Testis (tissue), 2 donors: ENCODE measurements at regions not wholly inside any gene's neighbourhood (a gene's known extent, or its start where the extent isn't known, plus 50 kb on each side); places are given as distances from the start of the nearest gene placed in this dataset.

Experiments
- DNase-seq: peaks from one replicate; pipeline ENCODE4 v3.0.0-alpha.2; 2019
- H3K27ac ChIP-seq, 2 donors: fragments of 200-600 bp; sonication (generic); one replicate each; pipeline ENCODE4 v1.5.1; 2019
- H3K27me3 ChIP-seq: fragments of 200-600 bp; sonication (generic); one replicate; pipeline ENCODE4 v1.5.1; 2019
- H3K36me3 ChIP-seq: fragments of 200-600 bp; sonication (generic); one replicate; pipeline ENCODE4 v1.5.1; 2017; ENCODE audit warnings: low read depth; ENCODE audit errors: missing control alignments
- H3K4me1 ChIP-seq: fragments of 200-600 bp; sonication (generic); one replicate; pipeline ENCODE4 v1.5.1; 2019
- H3K4me3 ChIP-seq, 2 donors: fragments of 200-600 bp; sonication (generic); one replicate each; pipeline ENCODE4 v1.5.1; 2017 to 2019
- H3K9me3 ChIP-seq: fragments of 200-600 bp; sonication (generic); one replicate; pipeline ENCODE4 v1.5.1; 2017
- POLR2A ChIP-seq: fragments of 450-650 bp; IDR thresholded peaks from one replicate; pipeline ENCODE4 v1.6.1; 2017; ENCODE audit warnings: antibody characterized with exemption, mild to moderate bottlenecking, moderate library complexity
- WGBS, 2 donors: methylation state at CpG; one replicate each; pipeline ENCODE4 v1.1.5; 2018; 5-methylcytosine and 5-hydroxymethylcytosine counted together
- intact Hi-C: fragments of 100-400 bp; cut with DNase I; formaldehyde crosslinking; loops from one replicate; pipeline ENCODE4 v1.15.1; 2023; ENCODE audit warnings: low total_unique reads
- TF ChIP-seq, protein P1 (sequence below), 3 experiments: fragments of 450-650 bp in 2 of 3; fragments of 200-600 bp in 1 of 3; sonication (generic) in 1 of 3; IDR thresholded peaks; one replicate each; pipeline ENCODE4 v1.5.1; 2016 to 2019; ENCODE audit warnings: antibody characterized with exemption in 3 of 3, mild to moderate bottlenecking in 2 of 3, moderate library complexity in 1 of 3

DNA sequence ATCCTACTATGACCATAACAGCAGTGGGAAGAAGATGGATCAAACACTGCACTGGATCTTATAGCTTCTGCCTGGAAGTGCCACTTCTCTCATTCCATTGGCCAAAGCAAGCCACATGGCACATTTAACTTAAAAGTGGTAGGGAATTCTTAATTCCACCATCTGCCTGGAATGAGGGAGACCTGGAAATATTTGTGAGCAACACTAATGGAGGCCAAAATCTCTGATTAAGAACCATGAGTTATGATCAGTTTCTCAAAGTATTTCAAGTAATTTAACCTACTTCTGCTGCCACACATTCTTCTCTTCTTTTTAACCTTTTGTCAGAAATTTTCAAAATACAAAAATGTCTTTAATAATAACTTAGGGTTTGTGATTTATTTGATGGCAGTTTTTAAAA lies 154.0 kb upstream of the C1orf87 start:
- Histone ChIP-seq H3K36me3 (no peaks in the 10 kb centered on the region), H3K27ac (no peak overlapping the region), H3K27me3 (no peaks in the 10 kb centered on the region), H3K9me3 (no peaks in the 10 kb centered on the region), H3K4me3 (no peak overlapping the region), H3K4me1 (no peaks in the 10 kb centered on the region)
- TF ChIP-seq, protein P1, sequence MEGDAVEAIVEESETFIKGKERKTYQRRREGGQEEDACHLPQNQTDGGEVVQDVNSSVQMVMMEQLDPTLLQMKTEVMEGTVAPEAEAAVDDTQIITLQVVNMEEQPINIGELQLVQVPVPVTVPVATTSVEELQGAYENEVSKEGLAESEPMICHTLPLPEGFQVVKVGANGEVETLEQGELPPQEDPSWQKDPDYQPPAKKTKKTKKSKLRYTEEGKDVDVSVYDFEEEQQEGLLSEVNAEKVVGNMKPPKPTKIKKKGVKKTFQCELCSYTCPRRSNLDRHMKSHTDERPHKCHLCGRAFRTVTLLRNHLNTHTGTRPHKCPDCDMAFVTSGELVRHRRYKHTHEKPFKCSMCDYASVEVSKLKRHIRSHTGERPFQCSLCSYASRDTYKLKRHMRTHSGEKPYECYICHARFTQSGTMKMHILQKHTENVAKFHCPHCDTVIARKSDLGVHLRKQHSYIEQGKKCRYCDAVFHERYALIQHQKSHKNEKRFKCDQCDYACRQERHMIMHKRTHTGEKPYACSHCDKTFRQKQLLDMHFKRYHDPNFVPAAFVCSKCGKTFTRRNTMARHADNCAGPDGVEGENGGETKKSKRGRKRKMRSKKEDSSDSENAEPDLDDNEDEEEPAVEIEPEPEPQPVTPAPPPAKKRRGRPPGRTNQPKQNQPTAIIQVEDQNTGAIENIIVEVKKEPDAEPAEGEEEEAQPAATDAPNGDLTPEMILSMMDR (IDR thresholded peaks at IDR 0.05), result no peak
- no peak for TF ChIP-seq POLR2A
- intact Hi-C loops, result no loop called here
- DNase-seq, result no peak

DNA sequence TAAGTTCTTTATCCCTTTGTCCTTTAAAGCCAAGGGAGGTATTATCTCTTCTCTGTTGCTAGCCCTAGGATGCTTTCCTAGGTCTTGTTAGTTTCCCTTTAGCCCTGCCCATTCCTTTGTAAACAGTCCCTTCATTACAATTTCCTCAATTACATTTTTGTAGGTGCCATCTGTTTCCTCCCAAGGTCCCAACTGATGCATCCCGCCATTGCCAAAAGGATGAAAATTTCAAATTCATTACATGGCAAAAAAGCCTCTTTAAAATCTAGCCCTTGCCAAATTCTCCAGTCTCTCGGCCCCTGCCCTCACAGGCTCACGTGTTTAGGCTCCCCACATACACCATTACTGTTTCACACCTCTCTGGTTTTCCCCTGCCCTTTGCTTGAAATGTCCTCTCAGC lies 151.9 kb upstream of the C1orf87 start:
- 83 to 90% methylated on average over 3 of the region's 3 CpGs for WGBS, 2 donors
- TF ChIP-seq POLR2A, result no peak
- TF ChIP-seq, protein P1 (IDR thresholded peaks at IDR 0.05), result no peak
- H3K9me3 ChIP-seq, result no peaks in the 10 kb centered on the region
- intact Hi-C loops, result no loop called here
- no peaks in the 10 kb centered on the region for H3K4me1 ChIP-seq
- H3K27me3 ChIP-seq, result no peaks in the 10 kb centered on the region
- H3K27ac ChIP-seq, result no peak overlapping the region
- H3K36me3 ChIP-seq, result no peaks in the 10 kb centered on the region
- DNase-seq, result no peak
- H3K4me3 ChIP-seq, result no peak overlapping the region

DNA sequence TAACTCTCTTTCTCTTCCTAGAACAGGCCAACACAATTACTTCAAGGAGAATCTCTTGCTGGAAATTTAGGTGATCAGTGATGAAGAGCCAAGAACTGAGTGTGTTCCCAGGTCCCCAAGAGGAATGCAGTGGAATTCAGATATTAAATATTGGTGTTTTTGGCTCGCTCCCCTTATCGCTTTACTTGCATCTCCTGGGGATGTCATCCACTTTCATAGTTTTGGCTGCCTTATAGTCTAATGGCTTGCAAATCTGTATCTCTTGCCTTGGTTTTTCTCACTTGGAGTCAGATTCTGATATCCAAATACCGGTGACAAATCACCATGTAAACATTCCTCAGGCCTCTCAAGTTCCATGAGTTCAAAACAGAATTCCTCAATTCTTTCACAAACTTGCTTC lies 151.0 kb upstream of the C1orf87 start:
- no peak for TF ChIP-seq POLR2A
- TF ChIP-seq, protein P1 (IDR thresholded peaks at IDR 0.05), result no peak
- intact Hi-C loops, result no loop called here

GRCh38 chr1:60223158-60223557 lies 149.6 kb upstream of the C1orf87 start:
- TF ChIP-seq, protein P1 (IDR thresholded peaks at IDR 0.05), result no peak
- no peak for TF ChIP-seq POLR2A
- DNase-seq, result no peak
- H3K27me3 ChIP-seq, result no peaks in the 10 kb centered on the region
- H3K9me3 ChIP-seq, result no peaks in the 10 kb centered on the region
- H3K36me3 ChIP-seq, result no peaks in the 10 kb centered on the region
- H3K4me3 ChIP-seq, result no peak overlapping the region
- 41 to 50% methylated on average over 5 of the region's 5 CpGs for WGBS, 2 donors
- intact Hi-C loops, result no loop called here
- no peak overlapping the region for H3K27ac ChIP-seq
- no peaks in the 10 kb centered on the region for H3K4me1 ChIP-seq

More for the DNA sequence above, 151.0 kb upstream of the C1orf87 start:
- DNase-seq, result no peak
- Histone ChIP-seq H3K27ac (no peak overlapping the region), H3K9me3 (no peaks in the 10 kb centered on the region), H3K4me1 (no peaks in the 10 kb centered on the region), H3K27me3 (no peaks in the 10 kb centered on the region), H3K36me3 (no peaks in the 10 kb centered on the region), H3K4me3 (no peak overlapping the region)
- 65 to 68% methylated on average over 3 of the region's 3 CpGs for WGBS, 2 donors

GRCh38 chr1:60222360-60223115 lies 149.0 kb upstream of the C1orf87 start:
- 71 to 73% methylated on average over 11 of the region's 11 CpGs for WGBS, 2 donors
- H3K27ac ChIP-seq, result no peak overlapping the region
- no peak for DNase-seq
- H3K36me3 ChIP-seq, result no peaks in the 10 kb centered on the region
- no peak overlapping the region for H3K4me3 ChIP-seq
- H3K4me1 ChIP-seq, result no peaks in the 10 kb centered on the region
- TF ChIP-seq, protein P1 (IDR thresholded peaks at IDR 0.05), result no peak
- TF ChIP-seq POLR2A, result no peak
- no peaks in the 10 kb centered on the region for H3K9me3 ChIP-seq
- H3K27me3 ChIP-seq, result no peaks in the 10 kb centered on the region
- intact Hi-C loops, result no loop called here
